ENCODE measurements at regions not wholly inside any gene's neighbourhood (a gene's known extent, or its start where the extent isn't known, plus 50 kb on each side); places are given as distances from the start of the nearest gene placed in this dataset.
"Not testable (repeated sequence)": the region's sequence is repeated elsewhere in the genome, so short reads cannot be mapped to it uniquely, and the experiment has no call there.

- in situ Hi-C loops (cut with MboI; ENCODE audit: low pct_unique_long_range_greater_than_20kb, low sequenced_read_pairs): no loop called here
- no peak for DNase-seq
These were observed 974.7 kb downstream of the TRAM1L1 start for GRCh38 chr4:116110713-116111112.

DNA sequence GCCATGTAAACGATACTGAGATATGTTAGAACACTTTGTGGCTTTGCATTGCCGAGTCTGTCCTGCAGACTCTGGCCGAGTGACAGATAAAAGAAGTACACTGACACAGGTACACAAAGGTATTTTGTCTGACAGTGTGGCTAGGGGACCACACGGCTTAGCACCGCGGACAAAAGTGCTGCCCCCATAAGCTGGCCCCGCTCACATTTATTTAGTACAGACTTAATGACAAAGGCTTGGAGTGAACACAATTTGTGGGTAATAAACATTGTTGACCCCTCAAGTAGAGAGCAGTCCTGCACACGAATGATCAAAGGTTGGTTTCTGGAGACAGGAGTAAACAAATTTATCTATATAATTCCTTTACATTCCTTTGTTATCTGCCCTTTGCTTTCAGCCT lies 976.8 kb downstream of the TRAM1L1 start:
- in situ Hi-C loops (cut with MboI; ENCODE audit: low pct_unique_long_range_greater_than_20kb, low sequenced_read_pairs): no loop called here

GRCh38 chr4:116101321-116101720 lies 984.1 kb downstream of the TRAM1L1 start:
- no peak for DNase-seq
- in situ Hi-C loops (cut with MboI; ENCODE audit: low pct_unique_long_range_greater_than_20kb, low sequenced_read_pairs): no loop called here

More for the DNA sequence above, 976.8 kb downstream of the TRAM1L1 start:
- no peak for DNase-seq

DNA sequence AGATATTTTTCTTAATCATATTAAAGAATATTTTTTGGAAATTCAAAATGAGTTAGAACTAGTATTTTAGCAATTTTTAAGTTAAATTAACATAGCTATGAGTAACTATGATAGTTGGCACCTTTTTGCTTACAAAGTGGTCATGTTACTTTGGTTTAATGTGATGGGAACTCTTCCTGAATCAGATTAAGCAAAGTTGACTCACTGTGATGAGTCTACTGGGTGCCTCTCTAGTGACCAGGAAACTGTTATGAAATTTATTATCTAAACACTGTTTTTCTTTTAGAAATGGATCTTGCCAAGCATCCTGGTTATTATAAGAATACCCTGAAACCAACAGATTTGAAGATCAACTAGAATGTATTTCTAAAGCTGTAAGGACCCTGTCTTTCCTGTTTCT lies 985.8 kb downstream of the TRAM1L1 start:
- DNase-seq: no peak
- in situ Hi-C loops (cut with MboI; ENCODE audit: low pct_unique_long_range_greater_than_20kb, low sequenced_read_pairs): no loop called here

GRCh38 chr4:116097353-116097752 lies 983.9 kb upstream of the NDST4 start:
- in situ Hi-C loops (cut with MboI; ENCODE audit: low pct_unique_long_range_greater_than_20kb, low sequenced_read_pairs); DNase-seq: not testable (repeated sequence)

GRCh38 chr4:116092961-116093360 lies 979.5 kb upstream of the NDST4 start:
- DNase-seq: no peak
- in situ Hi-C loops (cut with MboI; ENCODE audit: low pct_unique_long_range_greater_than_20kb, low sequenced_read_pairs): no loop called here

DNA sequence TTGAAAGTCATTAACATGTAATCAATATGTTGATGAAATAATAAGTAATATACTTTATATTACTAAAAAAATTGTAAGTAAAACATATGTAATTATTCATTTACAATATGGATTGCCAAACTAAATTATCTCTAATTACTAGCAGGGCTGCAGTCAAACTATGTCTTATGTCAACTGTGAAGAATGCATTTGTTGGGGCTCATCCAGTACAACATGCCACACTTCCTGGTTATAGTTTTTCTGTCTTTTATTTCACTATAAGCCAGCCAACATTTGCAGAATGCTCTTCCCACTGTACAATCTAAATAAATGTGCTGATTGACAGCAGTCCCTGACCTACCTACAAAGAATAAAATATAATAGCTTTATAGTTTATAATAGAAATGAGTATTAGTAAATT lies 975.4 kb upstream of the NDST4 start:
- DNase-seq: no peak
- in situ Hi-C loops (cut with MboI; ENCODE audit: low pct_unique_long_range_greater_than_20kb, low sequenced_read_pairs): no loop called here

DNA sequence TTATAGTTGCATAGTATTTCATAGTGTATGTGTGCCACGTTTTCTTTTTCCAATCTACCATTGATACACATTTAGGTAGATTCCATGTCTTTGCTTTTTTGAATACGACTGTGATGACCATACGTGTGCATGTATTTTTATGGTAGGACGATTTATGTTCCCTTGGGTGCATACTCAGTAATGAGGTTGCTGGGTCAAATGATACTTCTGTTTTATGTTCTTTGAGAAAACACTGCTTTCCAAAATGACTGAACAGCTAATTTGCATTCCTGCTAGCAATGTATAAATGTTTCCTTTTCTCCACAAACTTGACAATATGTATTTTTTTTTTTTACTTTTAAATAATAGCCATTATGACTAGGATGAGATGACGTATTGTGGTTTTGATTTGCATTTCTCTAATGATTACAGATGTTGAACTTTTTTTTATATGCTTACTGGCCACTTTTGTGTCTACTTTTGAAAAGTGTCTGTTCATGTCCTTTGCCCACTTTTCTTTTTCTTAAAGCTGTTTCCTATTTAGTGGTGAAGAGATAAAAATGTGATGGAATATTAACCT lies 969.5 kb upstream of the NDST4 start:
- no peak for DNase-seq
- in situ Hi-C loops (cut with MboI; ENCODE audit: low pct_unique_long_range_greater_than_20kb, low sequenced_read_pairs): no loop called here

DNA sequence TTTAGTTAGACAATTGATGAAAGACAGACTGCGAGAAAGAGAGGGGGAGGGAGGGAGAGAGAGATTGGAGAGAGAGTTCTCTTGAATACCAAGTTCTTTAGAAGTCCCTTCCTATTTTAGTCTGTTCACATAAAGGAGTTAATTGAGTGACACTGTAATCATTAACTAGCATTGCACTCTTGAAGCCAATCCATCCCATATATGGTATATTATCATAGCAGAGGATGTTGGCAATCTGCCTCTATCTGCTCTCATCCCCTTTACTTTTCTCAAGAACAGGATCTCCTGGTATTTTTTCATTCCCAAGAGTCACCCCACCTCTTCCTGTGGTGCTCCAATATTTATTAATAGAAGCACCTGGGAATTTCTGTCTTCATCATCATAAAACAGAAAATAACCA lies 959.6 kb upstream of the NDST4 start:
- in situ Hi-C loops (cut with MboI; ENCODE audit: low pct_unique_long_range_greater_than_20kb, low sequenced_read_pairs): no loop called here
- DNase-seq: no peak

DNA sequence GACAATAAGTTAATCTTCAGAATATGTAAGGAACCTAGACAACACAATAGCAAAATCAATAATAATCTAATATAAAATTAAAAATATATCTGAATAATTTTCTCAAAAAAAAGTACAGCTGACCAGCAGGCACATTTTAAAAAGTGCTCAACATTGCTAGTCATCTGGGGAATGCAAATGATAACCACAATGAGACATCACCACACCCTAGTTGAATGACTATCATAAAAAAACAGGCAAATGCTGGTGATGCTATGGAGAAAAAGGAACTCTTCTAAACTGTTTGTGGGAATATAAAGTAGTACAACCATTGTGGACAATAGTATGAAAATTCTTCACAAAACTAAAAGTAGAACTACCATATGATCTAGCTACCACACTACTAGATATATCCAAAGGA lies 956.9 kb upstream of the NDST4 start:
- in situ Hi-C loops (cut with MboI; ENCODE audit: low pct_unique_long_range_greater_than_20kb, low sequenced_read_pairs): no loop called here

DNA sequence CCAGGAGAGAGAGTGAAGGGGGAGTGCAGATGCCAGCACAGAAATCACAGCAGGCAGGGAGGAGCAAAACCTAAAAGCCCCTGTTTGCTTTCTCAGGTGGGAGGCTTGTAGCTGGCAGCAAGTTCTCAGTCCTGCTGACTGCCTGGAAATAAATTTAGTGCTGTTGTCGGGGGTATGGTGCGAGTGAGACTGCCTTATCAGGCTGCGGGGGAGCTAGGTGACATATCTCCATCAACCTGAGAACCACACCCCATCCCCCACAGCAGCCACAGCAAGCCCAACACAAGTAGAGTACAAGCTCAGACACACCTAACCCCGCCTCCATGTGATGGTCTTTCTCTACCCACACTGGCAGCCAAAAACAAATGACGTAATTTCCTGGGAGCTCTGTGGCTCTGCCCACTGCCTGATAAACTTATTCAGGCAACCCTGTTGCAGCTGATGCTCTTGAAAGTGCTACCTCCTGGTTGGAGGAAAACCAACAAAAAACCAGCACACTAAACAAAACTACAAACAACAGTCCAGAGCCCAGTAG lies 953.4 kb upstream of the NDST4 start:
- in situ Hi-C loops (cut with MboI; ENCODE audit: low pct_unique_long_range_greater_than_20kb, low sequenced_read_pairs): no loop called here
- DNase-seq: no peak

More for the DNA sequence above, 956.9 kb upstream of the NDST4 start:
- no peak for DNase-seq

DNA sequence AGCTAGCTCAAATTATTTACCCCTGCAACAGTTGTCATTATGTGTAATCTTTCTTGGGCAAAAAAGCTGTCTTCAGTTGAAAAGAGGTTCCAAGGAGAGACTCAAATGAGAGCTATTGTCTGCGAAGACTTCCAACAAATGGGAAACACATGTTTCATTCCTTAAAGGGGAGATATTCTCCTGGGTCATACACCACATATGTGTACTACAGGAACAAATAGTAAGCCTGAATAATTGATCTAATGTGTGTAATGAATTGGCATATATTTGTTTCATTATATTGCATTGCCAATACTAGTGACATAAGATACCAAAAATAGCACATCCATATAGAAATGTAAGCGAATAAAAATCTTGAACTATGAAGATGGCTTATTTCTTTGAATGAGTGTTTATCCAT lies 950.9 kb upstream of the NDST4 start:
- in situ Hi-C loops (cut with MboI; ENCODE audit: low pct_unique_long_range_greater_than_20kb, low sequenced_read_pairs): no loop called here
- no peak for DNase-seq

DNA sequence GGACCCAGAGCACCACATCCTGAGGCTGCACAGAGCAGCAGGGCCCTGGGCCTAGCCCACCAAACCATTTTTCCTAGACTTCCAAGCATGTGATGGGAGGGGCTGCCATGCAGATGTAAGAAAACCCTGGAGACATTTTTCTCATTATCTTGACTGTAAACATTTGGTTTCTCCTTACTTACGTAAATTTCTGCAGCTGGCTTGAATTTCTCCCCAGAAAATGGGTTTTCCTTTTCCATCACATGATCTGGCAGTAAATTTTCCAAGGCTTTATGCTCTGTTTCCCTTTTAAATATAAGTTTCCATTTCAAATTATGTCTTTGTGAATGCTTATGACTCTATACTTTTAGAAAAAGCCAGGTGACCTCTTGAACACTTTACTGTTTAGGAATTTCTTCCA lies 945.9 kb upstream of the NDST4 start:
- no peak for DNase-seq
- in situ Hi-C loops (cut with MboI; ENCODE audit: low pct_unique_long_range_greater_than_20kb, low sequenced_read_pairs): no loop called here

DNA sequence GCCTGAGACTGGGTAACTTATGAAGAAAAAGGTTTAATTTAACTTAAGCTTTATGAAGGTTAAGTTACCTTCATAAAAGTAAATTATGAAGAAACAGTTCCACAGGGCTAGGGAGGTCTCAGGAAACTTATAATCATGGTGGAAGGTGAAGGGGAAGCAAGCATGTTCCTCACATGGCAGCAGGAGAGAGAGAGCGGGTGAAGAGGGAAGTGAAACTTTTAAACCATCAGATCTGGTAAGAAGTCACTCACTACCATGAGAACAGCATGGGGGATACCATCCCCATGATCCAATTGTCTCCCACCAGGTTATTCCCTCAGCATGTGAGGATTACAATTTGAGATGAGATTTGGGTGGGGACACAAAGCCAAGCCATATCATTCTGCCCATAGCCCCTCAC lies 944.7 kb upstream of the NDST4 start:
- DNase-seq: peak; percentile 28
- in situ Hi-C loops (cut with MboI; ENCODE audit: low pct_unique_long_range_greater_than_20kb, low sequenced_read_pairs): no loop called here

DNA sequence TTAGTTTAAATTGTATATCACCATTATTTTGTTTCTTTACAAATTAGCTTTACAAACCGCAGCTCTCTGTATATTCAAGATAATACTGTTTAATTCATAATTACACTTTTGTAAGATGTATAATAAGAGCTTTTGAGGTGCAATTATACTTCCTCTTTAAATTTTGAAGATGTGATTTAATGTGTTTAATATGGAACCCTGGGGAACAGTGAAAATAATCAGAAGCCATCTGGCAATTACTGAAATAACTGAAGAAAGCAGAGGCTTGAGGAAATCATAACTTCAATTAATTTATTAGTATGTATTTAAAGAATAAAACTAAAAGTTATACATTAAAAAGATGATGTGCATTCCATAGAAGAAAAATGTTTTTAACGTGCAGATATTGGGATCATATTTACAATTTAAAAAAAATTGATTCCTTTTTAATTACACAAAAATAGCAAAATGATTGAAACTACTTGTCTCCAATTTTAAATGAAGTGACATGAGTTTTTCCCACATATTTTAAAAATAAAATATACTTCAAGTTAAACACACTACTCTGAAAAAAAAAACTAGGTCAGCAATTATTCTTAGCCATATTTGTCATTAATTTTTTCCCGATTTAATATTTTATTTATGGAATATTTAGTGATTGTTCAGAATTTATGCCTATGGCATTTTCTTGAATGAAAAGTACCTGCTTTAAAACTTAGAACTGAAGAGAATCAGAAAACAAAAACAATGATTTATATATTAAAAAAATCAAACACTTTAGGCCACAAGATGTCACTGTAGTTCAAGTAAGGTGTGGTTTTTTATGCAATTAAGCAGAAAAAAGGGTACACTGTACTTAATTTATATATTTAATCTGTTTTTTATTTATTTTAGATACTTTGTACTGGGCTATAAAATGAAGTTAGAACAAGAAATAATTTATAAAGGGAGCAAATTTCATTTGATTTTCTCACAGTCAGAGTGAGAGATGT lies 942.7 kb upstream of the NDST4 start:
- in situ Hi-C loops (cut with MboI; ENCODE audit: low pct_unique_long_range_greater_than_20kb, low sequenced_read_pairs): no loop called here
- peak; percentile 30 for DNase-seq

GRCh38 chr4:116027311-116027710 lies 913.9 kb upstream of the NDST4 start:
- in situ Hi-C loops (cut with MboI; ENCODE audit: low pct_unique_long_range_greater_than_20kb, low sequenced_read_pairs): no loop called here
- no peak for DNase-seq

GRCh38 chr4:116024954-116025708 lies 911.7 kb upstream of the NDST4 start:
- in situ Hi-C loops (cut with MboI; ENCODE audit: low pct_unique_long_range_greater_than_20kb, low sequenced_read_pairs): no loop called here
- no peak for DNase-seq

GRCh38 chr4:116023049-116023448 lies 909.6 kb upstream of the NDST4 start:
- in situ Hi-C loops (cut with MboI; ENCODE audit: low pct_unique_long_range_greater_than_20kb, low sequenced_read_pairs): no loop called here

DNA sequence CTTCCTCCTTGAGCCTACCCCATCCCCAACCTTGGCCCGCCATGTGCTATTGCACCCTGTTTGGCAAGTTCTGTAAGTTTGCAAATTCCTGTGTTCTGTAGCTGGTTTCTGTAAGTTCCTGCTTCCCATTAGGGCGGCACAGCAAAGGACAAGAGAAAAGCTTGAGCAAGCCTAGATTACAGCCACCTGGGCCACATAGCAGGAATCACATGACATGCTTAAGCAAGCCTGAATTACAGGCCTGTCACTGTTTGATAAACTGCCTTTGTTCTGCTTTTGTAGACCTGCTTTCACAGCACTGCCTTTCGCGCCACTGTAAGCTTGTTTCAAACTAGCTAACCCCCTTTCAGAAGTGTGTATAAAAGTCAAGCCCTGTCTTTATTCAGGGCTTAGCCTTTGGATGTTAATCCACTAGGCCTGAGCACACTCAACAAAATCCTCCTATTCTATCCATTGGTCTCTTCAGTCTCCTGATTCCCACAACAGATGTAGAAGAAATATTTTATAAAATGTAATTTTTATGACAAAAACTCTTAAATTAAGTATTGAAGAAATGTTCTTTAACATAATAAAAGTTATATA lies 906.8 kb upstream of the NDST4 start:
- in situ Hi-C loops (cut with MboI; ENCODE audit: low pct_unique_long_range_greater_than_20kb, low sequenced_read_pairs): no loop called here
- peak; percentile 12 for DNase-seq

More at GRCh38 chr4:116023049-116023448, 909.6 kb upstream of the NDST4 start:
- DNase-seq: no peak
